Memory B cell (primary cell): ENCODE measurements at regions not wholly inside any gene's neighbourhood (a gene's known extent, or its start where the extent isn't known, plus 50 kb on each side); places are given as distances from the start of the nearest gene placed in this dataset.

ENCODE experiments used
- ATAC-seq: fragments of 150-1000 bp; cut with Tn5 transposase; 2 replicates; pipeline ENCODE4 v1.10.0; 2021; ENCODE audit warnings: low read depth, mild to moderate bottlenecking, moderate library complexity
- DNase-seq, 2 donors: peaks; one replicate each; pipeline ENCODE4 v3.0.0; 2022; ENCODE audit warnings: low spot score in 2 of 2
- H3K27ac Mint-ChIP-seq: one replicate; pipeline ENCODE4 v1.8.0; 2022; ENCODE audit warnings: mild to moderate bottlenecking, moderate library complexity, mixed read lengths
- H3K27me3 Mint-ChIP-seq: one replicate; pipeline ENCODE4 v1.8.0; 2022; ENCODE audit warnings: mixed read lengths
- H3K36me3 Mint-ChIP-seq: one replicate; pipeline ENCODE4 v1.8.0; 2022; ENCODE audit warnings: mild to moderate bottlenecking, mixed read lengths
- H3K4me1 Mint-ChIP-seq: one replicate; pipeline ENCODE4 v1.8.0; 2022; ENCODE audit warnings: mixed read lengths
- H3K4me3 Mint-ChIP-seq: one replicate; pipeline ENCODE4 v1.8.0; 2022; ENCODE audit warnings: mild to moderate bottlenecking, moderate library complexity, mixed read lengths
- H3K9me3 Mint-ChIP-seq: one replicate; pipeline ENCODE4 v1.8.0; 2022; ENCODE audit warnings: mixed read lengths

- Mint-ChIP-seq H3K4me1 (peaks cover 39% of the 10 kb centered on the region), H3K27me3 (no peaks in the 10 kb centered on the region), H3K4me3 (peak overlapping the region; percentile 42), H3K9me3 (peaks cover 2% of the 10 kb centered on the region), H3K36me3 (no peaks in the 10 kb centered on the region), H3K27ac (no peak overlapping the region)
- ATAC-seq (peak; percentile 82), DNase-seq (peak in 1 of 2 donors; percentile 18)
These were observed 97.2 kb downstream of the TRIM36 start for GRCh38 chr5:115072266-115073064.

DNA sequence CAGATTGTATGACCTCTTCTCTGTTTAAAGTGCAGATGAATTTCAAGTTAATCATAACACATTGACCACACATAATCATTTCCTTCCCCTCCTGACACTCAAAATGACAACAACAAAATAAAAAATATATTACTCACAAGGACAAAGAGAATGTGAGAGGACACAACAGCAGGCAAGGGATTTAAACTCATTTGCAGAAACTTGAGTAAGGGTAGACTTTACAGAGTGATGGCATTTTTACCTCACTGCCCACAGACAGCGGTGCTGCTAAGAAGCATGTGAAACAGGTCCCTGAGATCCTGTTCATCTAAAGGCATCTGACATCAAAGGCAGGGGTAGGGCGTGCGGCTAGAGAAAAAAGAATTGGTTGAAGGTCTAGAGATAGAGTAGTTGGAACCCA is 99.0 kb downstream of the TRIM36 start:
- no peak overlapping the region for H3K27ac Mint-ChIP-seq
- DNase-seq (no peak), ATAC-seq (no peak)
- H3K9me3 Mint-ChIP-seq = peaks cover 2% of the 10 kb centered on the region
- H3K4me1 Mint-ChIP-seq = peaks cover 39% of the 10 kb centered on the region
- no peaks in the 10 kb centered on the region for H3K36me3 Mint-ChIP-seq
- no peaks in the 10 kb centered on the region for H3K27me3 Mint-ChIP-seq
- H3K4me3 Mint-ChIP-seq = no peak overlapping the region

- Mint-ChIP-seq H3K27me3 (no peaks in the 10 kb centered on the region), H3K4me3 (peak overlapping the region; percentile 24), H3K27ac (peak overlapping the region; percentile 75), H3K36me3 (no peaks in the 10 kb centered on the region), H3K4me1 (peaks cover 36% of the 10 kb centered on the region), H3K9me3 (no peaks in the 10 kb centered on the region)
- ATAC-seq = no peak
- peak in 1 of 2 donors; percentile 11 for DNase-seq
These were observed 100.4 kb downstream of the TRIM36 start for GRCh38 chr5:115069087-115069968.

DNA sequence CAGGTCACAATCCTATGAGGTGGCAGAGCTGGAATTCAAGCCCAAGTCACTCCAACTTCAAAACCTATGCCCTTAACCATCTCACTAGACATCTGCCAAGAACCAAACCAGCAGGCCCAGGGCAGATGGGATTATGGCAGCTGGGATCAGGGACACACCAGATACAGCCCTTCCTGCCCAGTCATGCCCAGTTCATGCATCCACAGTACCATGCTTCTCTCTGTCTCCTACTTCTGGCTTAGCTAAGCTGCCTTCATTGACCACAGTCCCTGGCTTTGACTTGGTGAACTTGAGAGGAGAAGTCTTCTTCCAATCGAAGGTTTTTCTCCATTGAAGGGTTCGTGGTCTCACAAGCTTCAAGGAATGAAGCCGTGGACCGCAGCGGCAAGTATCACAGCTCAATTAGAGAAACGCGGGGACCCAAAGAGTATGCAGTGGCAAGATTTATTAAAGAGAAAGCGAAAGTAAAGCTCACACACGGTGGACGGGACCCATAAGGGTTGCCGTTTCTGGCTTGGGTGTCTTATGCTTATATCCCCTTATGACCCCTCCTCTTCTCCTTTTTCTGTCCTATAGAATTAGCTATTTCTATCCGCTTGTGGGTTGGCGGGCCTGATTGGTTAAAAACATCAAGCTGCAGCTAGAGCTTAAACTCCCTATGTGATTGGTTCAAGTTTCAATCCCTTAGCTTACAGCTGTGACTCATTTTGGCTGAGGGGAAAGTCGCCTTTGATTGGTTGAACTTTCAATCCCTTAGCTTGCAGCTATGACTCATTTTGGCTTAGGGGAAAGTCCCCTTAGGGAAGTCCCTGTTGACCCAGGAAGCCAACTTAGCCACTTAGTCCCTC is 101.2 kb downstream of the TRIM36 start:
- Mint-ChIP-seq H3K4me3 (no peak overlapping the region), H3K27me3 (no peaks in the 10 kb centered on the region), H3K27ac (peak overlapping the region; percentile 75), H3K4me1 (peaks cover 34% of the 10 kb centered on the region), H3K36me3 (no peaks in the 10 kb centered on the region), H3K9me3 (no peaks in the 10 kb centered on the region)
- no peak for DNase-seq
- ATAC-seq = peak; percentile 45

DNA sequence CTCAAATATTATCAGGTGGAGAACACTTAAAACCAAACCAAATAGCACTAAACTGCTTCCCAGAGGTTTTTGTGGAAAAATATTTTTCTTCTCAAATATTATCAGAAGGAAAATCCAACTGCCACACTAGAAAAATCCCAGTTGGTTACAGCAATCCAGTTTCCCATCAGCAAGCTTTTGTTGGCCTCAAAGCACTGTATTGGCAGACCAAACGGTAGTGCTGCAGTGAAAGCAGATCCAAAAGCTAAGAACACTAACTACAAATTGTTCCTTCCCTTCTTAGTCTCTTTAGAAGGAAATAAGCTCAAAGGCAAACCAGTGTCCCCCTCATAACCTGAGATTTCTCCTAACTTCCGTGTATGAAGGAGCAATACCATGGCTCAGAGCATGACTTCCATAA is 105.3 kb downstream of the TRIM36 start:
- no peaks in the 10 kb centered on the region for H3K9me3 Mint-ChIP-seq
- ATAC-seq (no peak), DNase-seq (no peak)
- H3K27me3 Mint-ChIP-seq = no peaks in the 10 kb centered on the region
- no peak overlapping the region for H3K27ac Mint-ChIP-seq
- H3K4me3 Mint-ChIP-seq = no peak overlapping the region
- H3K36me3 Mint-ChIP-seq = no peaks in the 10 kb centered on the region
- peaks cover 12% of the 10 kb centered on the region for H3K4me1 Mint-ChIP-seq

- H3K4me1 Mint-ChIP-seq = no peaks in the 10 kb centered on the region
- no peak overlapping the region for H3K4me3 Mint-ChIP-seq
- no peak for ATAC-seq
These were observed 115.2 kb downstream of the TRIM36 start for GRCh38 chr5:115054387-115054951.

DNA sequence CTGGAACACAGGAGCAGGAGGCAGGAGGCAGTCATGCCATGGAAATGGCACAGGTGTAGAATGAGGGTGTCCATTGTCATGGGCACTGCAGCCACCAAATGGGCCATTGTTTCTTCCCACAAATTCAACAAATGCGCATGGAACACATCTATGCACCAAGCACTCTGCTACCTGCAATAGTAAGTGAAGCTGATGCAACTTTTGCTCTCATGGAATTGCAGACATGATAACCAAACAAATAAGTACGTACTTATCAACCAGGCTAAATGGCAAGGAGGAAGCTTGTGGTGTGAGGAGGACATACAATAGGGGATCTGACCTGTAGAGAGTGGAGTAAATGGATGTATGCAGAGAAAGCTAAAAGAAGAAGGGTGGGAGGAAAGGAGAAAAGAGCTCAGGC is 116.8 kb downstream of the TRIM36 start:
- Mint-ChIP-seq H3K9me3 (peaks cover 6% of the 10 kb centered on the region), H3K27me3 (peaks cover 4% of the 10 kb centered on the region), H3K36me3 (peaks cover 3% of the 10 kb centered on the region), H3K4me1 (no peaks in the 10 kb centered on the region), H3K4me3 (no peak overlapping the region), H3K27ac (no peak overlapping the region)
- ATAC-seq = no peak
- DNase-seq = no peak

More at GRCh38 chr5:115054387-115054951, 115.2 kb downstream of the TRIM36 start:
- no peak for DNase-seq
- Mint-ChIP-seq H3K27me3 (peaks cover 3% of the 10 kb centered on the region), H3K36me3 (peaks cover 3% of the 10 kb centered on the region), H3K9me3 (peaks cover 6% of the 10 kb centered on the region), H3K27ac (no peak overlapping the region)

- Mint-ChIP-seq H3K4me1 (no peaks in the 10 kb centered on the region), H3K36me3 (peaks cover 3% of the 10 kb centered on the region), H3K9me3 (peaks cover 6% of the 10 kb centered on the region), H3K4me3 (no peak overlapping the region), H3K27ac (no peak overlapping the region), H3K27me3 (peaks cover 3% of the 10 kb centered on the region)
- DNase-seq (no peak), ATAC-seq (no peak)
These were observed 118.8 kb downstream of the TRIM36 start for GRCh38 chr5:115050866-115051265.

DNA sequence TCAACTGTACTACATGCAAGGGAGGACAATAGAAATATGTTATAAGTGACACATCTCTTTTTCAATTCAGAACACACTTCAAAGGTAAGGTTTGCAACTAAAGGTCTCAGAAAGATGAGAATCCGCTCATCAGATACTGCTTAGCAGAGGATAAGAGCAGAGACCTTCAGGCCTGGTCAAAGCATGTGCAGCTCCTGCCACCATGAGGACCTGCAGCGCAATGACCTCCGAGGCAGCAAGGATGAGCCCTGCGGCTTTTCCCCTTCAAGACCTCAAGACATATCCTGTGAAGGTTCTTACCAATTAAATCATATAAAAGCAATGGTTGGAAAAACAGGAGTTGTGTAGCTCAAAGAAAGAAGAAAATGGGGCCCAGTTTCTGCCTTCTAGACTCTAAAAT is 135.8 kb downstream of the TRIM36 start:
- Mint-ChIP-seq H3K4me1 (peaks cover 6% of the 10 kb centered on the region), H3K9me3 (peaks cover 7% of the 10 kb centered on the region), H3K27ac (no peak overlapping the region), H3K36me3 (peaks cover 2% of the 10 kb centered on the region), H3K27me3 (no peaks in the 10 kb centered on the region), H3K4me3 (no peak overlapping the region)
- DNase-seq = peak in 1 of 2 donors; percentile 21
- peak; percentile 79 for ATAC-seq

GRCh38 chr5:115028557-115028956 is 141.2 kb downstream of the TRIM36 start:
- H3K27me3 Mint-ChIP-seq = no peaks in the 10 kb centered on the region
- no peak overlapping the region for H3K27ac Mint-ChIP-seq
- no peak for DNase-seq
- H3K36me3 Mint-ChIP-seq = peaks cover 2% of the 10 kb centered on the region
- peaks cover 8% of the 10 kb centered on the region for H3K4me1 Mint-ChIP-seq
- no peak for ATAC-seq
- peaks cover 2% of the 10 kb centered on the region for H3K9me3 Mint-ChIP-seq
- H3K4me3 Mint-ChIP-seq = no peak overlapping the region

DNA sequence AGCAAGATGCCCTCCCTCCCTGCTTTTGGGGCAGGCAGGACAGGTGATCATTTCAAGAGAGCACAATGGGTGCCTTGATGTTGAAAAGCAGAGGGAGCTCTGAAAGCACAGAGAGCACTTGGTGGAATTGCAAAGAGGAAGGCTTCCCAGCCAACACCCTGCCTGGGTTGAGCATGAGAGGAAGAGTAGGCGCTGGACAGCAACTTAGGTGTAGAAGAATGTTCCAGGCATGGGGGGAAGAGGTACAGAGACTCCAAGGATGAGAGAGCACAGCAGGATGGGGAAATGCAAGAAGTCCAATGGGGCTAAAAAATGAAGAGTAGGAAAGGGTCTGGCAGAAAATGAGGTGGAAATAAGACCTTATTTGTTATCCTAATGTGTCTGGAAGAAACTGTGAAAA is 144.8 kb downstream of the TRIM36 start:
- H3K9me3 Mint-ChIP-seq = peaks cover 2% of the 10 kb centered on the region

DNA sequence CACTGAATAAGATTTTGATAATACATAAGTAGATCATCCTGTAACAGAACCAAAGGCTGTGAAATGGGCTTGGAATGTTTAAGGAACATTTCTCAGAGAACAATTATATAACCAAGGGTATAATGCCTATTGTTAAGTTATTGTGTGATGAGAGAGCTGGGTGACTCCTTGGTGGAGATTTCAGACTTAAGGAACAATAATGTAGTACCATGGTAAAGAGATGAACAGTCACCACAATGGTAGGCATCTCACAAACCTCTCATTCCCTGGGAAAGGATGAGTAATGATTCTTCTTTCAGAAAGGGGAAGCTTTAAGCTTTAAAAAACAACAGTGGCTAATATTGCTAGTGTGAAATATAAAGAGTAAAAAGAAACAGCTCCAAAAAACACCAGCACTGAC is 147.4 kb downstream of the TRIM36 start:
- Mint-ChIP-seq H3K4me3 (no peak overlapping the region), H3K9me3 (peaks cover 2% of the 10 kb centered on the region), H3K27me3 (no peaks in the 10 kb centered on the region), H3K4me1 (peaks cover 8% of the 10 kb centered on the region), H3K36me3 (peaks cover 2% of the 10 kb centered on the region), H3K27ac (no peak overlapping the region)
- ATAC-seq = no peak
- no peak for DNase-seq

More for the DNA sequence above, 144.8 kb downstream of the TRIM36 start:
- Mint-ChIP-seq H3K4me3 (no peak overlapping the region), H3K27ac (no peak overlapping the region), H3K27me3 (no peaks in the 10 kb centered on the region), H3K4me1 (peaks cover 8% of the 10 kb centered on the region), H3K36me3 (peaks cover 2% of the 10 kb centered on the region)
- ATAC-seq (no peak), DNase-seq (no peak)

DNA sequence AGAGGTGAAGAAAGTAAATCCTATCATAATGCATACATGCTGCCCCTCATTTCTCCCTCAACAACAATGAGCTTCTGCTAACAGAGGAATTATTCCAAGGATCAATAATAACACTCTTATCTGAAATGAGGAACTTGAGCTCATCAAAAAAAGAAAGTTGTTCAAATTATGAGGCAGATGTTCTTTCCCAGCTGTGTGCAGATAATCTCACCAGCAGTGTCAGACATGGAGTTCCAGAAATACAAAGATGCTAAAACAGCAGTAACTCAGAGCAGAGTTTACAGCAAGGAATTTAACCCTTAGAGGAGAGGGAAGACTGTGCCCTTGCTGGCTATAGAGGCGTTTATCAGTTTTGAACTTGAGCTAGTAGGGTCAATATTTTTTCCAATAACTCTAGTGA is 153.1 kb downstream of the TRIM36 start:
- no peak for ATAC-seq
- no peak overlapping the region for H3K27ac Mint-ChIP-seq
- H3K27me3 Mint-ChIP-seq = peaks cover 2% of the 10 kb centered on the region
- peaks cover 3% of the 10 kb centered on the region for H3K4me1 Mint-ChIP-seq
- DNase-seq = no peak
- H3K36me3 Mint-ChIP-seq = peaks cover 4% of the 10 kb centered on the region
- peaks cover 5% of the 10 kb centered on the region for H3K9me3 Mint-ChIP-seq
- no peak overlapping the region for H3K4me3 Mint-ChIP-seq
